H9 (cell line): ENCODE measurements at regions not wholly inside any gene's neighbourhood (a gene's known extent, or its start where the extent isn't known, plus 50 kb on each side); places are given as distances from the start of the nearest gene placed in this dataset.

Experiments
- DNase-seq: peaks from one replicate; pipeline ENCODE4 v3.0.0-alpha.2; 2017
- H2AFZ ChIP-seq: one replicate; pipeline ENCODE4 v1.6.1; 2013; ENCODE audit warnings: mild to moderate bottlenecking, low read length, control low read depth, moderate library complexity
- H2AK5ac ChIP-seq: 2 replicates; pipeline ENCODE4 v1.6.1; 2013; ENCODE audit warnings: low read length, control low read depth, mixed read lengths; ENCODE audit not compliant: insufficient read length
- H2BK120ac ChIP-seq: one replicate; pipeline ENCODE4 v1.6.1; 2013; ENCODE audit warnings: low read depth, mild to moderate bottlenecking, low read length, control low read depth, inconsistent platforms; ENCODE audit not compliant: poor library complexity, severe bottlenecking
- H2BK12ac ChIP-seq: 2 replicates; pipeline ENCODE4 v1.6.1; 2013; ENCODE audit warnings: low read length, control low read depth, mixed read lengths, low read depth; ENCODE audit not compliant: insufficient read length
- H2BK15ac ChIP-seq: 2 replicates; pipeline ENCODE4 v1.6.1; 2013; ENCODE audit warnings: low read depth, low read length, control low read depth
- H2BK20ac ChIP-seq: one replicate; pipeline ENCODE4 v1.6.1; 2013; ENCODE audit warnings: low read depth, mild to moderate bottlenecking, low read length, control low read depth, inconsistent platforms; ENCODE audit not compliant: poor library complexity, severe bottlenecking
- H2BK5ac ChIP-seq: 2 replicates; pipeline ENCODE4 v1.6.1; 2013; ENCODE audit warnings: low read length, control low read depth, mixed read lengths; ENCODE audit not compliant: insufficient read length
- H3K14ac ChIP-seq: 2 replicates; pipeline ENCODE4 v1.6.1; 2013; ENCODE audit warnings: low read length, control low read depth; ENCODE audit not compliant: insufficient read depth
- H3K18ac ChIP-seq: 2 replicates; pipeline ENCODE4 v1.6.1; 2013; ENCODE audit warnings: low read depth, mild to moderate bottlenecking, mixed read lengths, low read length, control low read depth; ENCODE audit not compliant: insufficient read length
- H3K23ac ChIP-seq: 2 replicates; pipeline ENCODE4 v1.6.1; 2013; ENCODE audit warnings: low read length, control low read depth, mixed read lengths, low read depth; ENCODE audit not compliant: insufficient read length
- H3K23me2 ChIP-seq: 2 replicates; pipeline ENCODE4 v1.6.1; 2013; ENCODE audit warnings: low read depth, mild to moderate bottlenecking, mixed read lengths, low read length, control low read depth; ENCODE audit not compliant: insufficient read length, poor library complexity, severe bottlenecking
- H3K27ac ChIP-seq: 2 replicates; pipeline ENCODE4 v1.5.1; 2013; ENCODE audit warnings: low read length, control low read depth, mixed read lengths, low read depth; ENCODE audit not compliant: insufficient read length
- H3K27me3 ChIP-seq: 2 replicates; pipeline ENCODE4 v1.6.1; 2013; ENCODE audit warnings: low read length, control low read depth, inconsistent platforms; ENCODE audit not compliant: insufficient read depth
- H3K4ac ChIP-seq: 2 replicates; pipeline ENCODE4 v1.6.1; 2013; ENCODE audit warnings: low read depth, mild to moderate bottlenecking, control low read depth, inconsistent platforms, low read length, moderate library complexity
- H3K4me1 ChIP-seq: 2 replicates; pipeline ENCODE4 v1.6.1; 2013; ENCODE audit warnings: low read length, control low read depth, inconsistent platforms; ENCODE audit not compliant: insufficient read depth
- H3K4me2 ChIP-seq: 2 replicates; pipeline ENCODE4 v1.6.1; 2013; ENCODE audit warnings: low read length, control low read depth, mixed read lengths; ENCODE audit not compliant: insufficient read length, insufficient read depth
- H3K56ac ChIP-seq: 2 replicates; pipeline ENCODE4 v1.6.1; 2013; ENCODE audit warnings: low read depth, mild to moderate bottlenecking, mixed read lengths, low read length, control low read depth; ENCODE audit not compliant: insufficient read length
- H3K79me1 ChIP-seq: 2 replicates; pipeline ENCODE4 v1.6.1; 2013; ENCODE audit warnings: low read depth, mild to moderate bottlenecking, moderate library complexity, low read length, control low read depth, inconsistent platforms; ENCODE audit not compliant: insufficient read depth, poor library complexity, severe bottlenecking
- H3K79me2 ChIP-seq: 2 replicates; pipeline ENCODE4 v1.6.1; 2013; ENCODE audit warnings: low read length, control low read depth, inconsistent platforms; ENCODE audit not compliant: insufficient read depth
- H3K9ac ChIP-seq: 2 replicates; pipeline ENCODE4 v1.6.1; 2013; ENCODE audit warnings: low read length, control low read depth, mixed read lengths; ENCODE audit not compliant: insufficient read length; ENCODE audit errors: extremely low read depth
- H3K9me3 ChIP-seq: one replicate; pipeline ENCODE4 v1.6.1; 2013; ENCODE audit warnings: low read depth, low read length, inconsistent platforms; ENCODE audit not compliant: control insufficient read depth
- H3T11ph ChIP-seq: one replicate; pipeline ENCODE4 v1.6.1; 2013; ENCODE audit warnings: mild to moderate bottlenecking, low read length, control low read depth, inconsistent platforms
- H4K20me1 ChIP-seq: one replicate; pipeline ENCODE4 v1.6.1; 2013; ENCODE audit not compliant: control insufficient read depth, insufficient read length, insufficient read depth
- H4K5ac ChIP-seq: 2 replicates; pipeline ENCODE4 v1.6.1; 2013; ENCODE audit warnings: low read depth, mild to moderate bottlenecking, mixed read lengths, low read length, control low read depth; ENCODE audit not compliant: insufficient read length
- H4K8ac ChIP-seq: replicated peaks from 2 replicates; pipeline ENCODE4 v1.6.1; 2013; ENCODE audit warnings: low read length, control low read depth, mixed read lengths, low read depth; ENCODE audit not compliant: insufficient read length
- H4K91ac ChIP-seq: 2 replicates; pipeline ENCODE4 v1.6.1; 2013; ENCODE audit warnings: low read depth, mild to moderate bottlenecking, moderate library complexity, mixed read lengths, low read length, control low read depth; ENCODE audit not compliant: insufficient read length
- H3K27ac Mint-ChIP-seq, 3 experiments: 2 replicates in 2 of 3; 3 replicates in 1 of 3; pipeline ENCODE4 v1.8.0; 2020 to 2021; ENCODE audit warnings: mixed read lengths in 3 of 3, mild to moderate bottlenecking in 1 of 3, moderate library complexity in 1 of 3
- H3K27me3 Mint-ChIP-seq: 2 replicates; pipeline ENCODE4 v1.8.0; 2021; ENCODE audit warnings: low read depth, mild to moderate bottlenecking, moderate library complexity, mixed read lengths
- H3K36me3 Mint-ChIP-seq, 3 experiments: 2 replicates in 2 of 3; 3 replicates in 1 of 3; pipeline ENCODE4 v1.8.0; 2020 to 2021; ENCODE audit warnings: low read depth in 3 of 3, mixed read lengths in 3 of 3; ENCODE audit not compliant: insufficient read depth in 1 of 3
- H3K4me1 Mint-ChIP-seq, 2 experiments: 2 replicates each; pipeline ENCODE4 v1.8.0; 2020; ENCODE audit warnings: mixed read lengths in 2 of 2
- H3K4me3 Mint-ChIP-seq, 2 experiments: 2 replicates in 1 of 2; 3 replicates in 1 of 2; pipeline ENCODE4 v1.8.0; 2020 to 2021; ENCODE audit warnings: mild to moderate bottlenecking in 2 of 2, mixed read lengths in 2 of 2, moderate library complexity in 1 of 2
- H3K9me3 Mint-ChIP-seq, 2 experiments: 2 replicates in 1 of 2; 3 replicates in 1 of 2; pipeline ENCODE4 v1.8.0; 2020; ENCODE audit warnings: mild to moderate bottlenecking in 2 of 2, mixed read lengths in 2 of 2, moderate library complexity in 1 of 2
- CTCF ChIP-seq: fragments of 200-600 bp; sonication (generic); conservative IDR thresholded peaks from 3 replicates; pipeline ENCODE4 v1.8.0; 2021; ENCODE audit warnings: antibody characterized with exemption, mild to moderate bottlenecking
- WGBS: extraction: QIAGEN DNeasy Blood & Tissue Kit; methylation state at CpG from one replicate; pipeline ENCODE4 v1.1.7; 2013; ENCODE audit warnings: missing lambda C conversion rate, low lambda C conversion rate, mixed read lengths; ENCODE audit not compliant: insufficient read length; ENCODE audit errors: extremely low coverage; 5-methylcytosine and 5-hydroxymethylcytosine counted together

- Histone ChIP-seq H2BK120ac (no peak overlapping the region), H2BK5ac (no peak overlapping the region), H4K8ac (no peak overlapping the region), H3K14ac (no peak overlapping the region), H3K4me2 (no peak overlapping the region), H3K27me3 (no peaks in the 10 kb centered on the region), H4K5ac (no peak overlapping the region), H3K79me1 (no peaks in the 10 kb centered on the region), H3K23me2 (no peaks in the 10 kb centered on the region), H3K4ac (no peak overlapping the region), H3K18ac (no peak overlapping the region), H3K27ac (no peak overlapping the region), H3K9me3 (no peaks in the 10 kb centered on the region), H2BK15ac (no peak overlapping the region), H3K23ac (no peak overlapping the region), H2AFZ (no peak overlapping the region), H4K20me1 (no peaks in the 10 kb centered on the region), H3T11ph (no peak overlapping the region), H2BK12ac (no peak overlapping the region), H2BK20ac (no peak overlapping the region), H3K56ac (no peak overlapping the region), H3K79me2 (no peaks in the 10 kb centered on the region), H3K9ac (no peak overlapping the region), H3K4me1 (no peaks in the 10 kb centered on the region), H2AK5ac (no peak overlapping the region), H4K91ac (no peak overlapping the region)
- H3K4me3 Mint-ChIP-seq: no peak overlapping the region
- no peaks in the 10 kb centered on the region; the same call in 1 of the 2 replicates for H3K27me3 Mint-ChIP-seq
- WGBS: no CpG with 5 or more reads among the region's 5 CpGs
- no peaks in the 10 kb centered on the region for H3K4me1 Mint-ChIP-seq
- no peak for DNase-seq
- H3K36me3 Mint-ChIP-seq: no peaks in the 10 kb centered on the region
- no peak for TF ChIP-seq CTCF
- H3K27ac Mint-ChIP-seq: no peak overlapping the region
- no peaks in the 10 kb centered on the region; a peak in 1 of 5 replicates for H3K9me3 Mint-ChIP-seq
These were observed 68.8 kb upstream of the AGBL1 start for GRCh38 chr15:86010891-86011290.
